Loucy (cell line): ENCODE measurements at regions not wholly inside any gene's neighbourhood (a gene's known extent, or its start where the extent isn't known, plus 50 kb on each side); places are given as distances from the start of the nearest gene placed in this dataset.
"Not testable (repeated sequence)": the region's sequence is repeated elsewhere in the genome, so short reads cannot be mapped to it uniquely, and the experiment has no call there.

Experiments
- H2AFZ ChIP-seq: fragments of 200-600 bp; sonication (generic); 2 replicates; pipeline ENCODE4 v1.6.0; 2016; ENCODE audit warnings: antibody characterized with exemption, mild to moderate bottlenecking, low read length, moderate library complexity
- H3F3A ChIP-seq: fragments of 200-600 bp; 2 replicates; pipeline ENCODE4 v1.6.0; 2016; ENCODE audit warnings: antibody characterized with exemption, low read depth, mild to moderate bottlenecking
- H3K27me3 ChIP-seq: fragments of 200-600 bp; sonication (generic); 2 replicates; pipeline ENCODE4 v1.6.1; 2014; ENCODE audit warnings: low read length, mild to moderate bottlenecking; ENCODE audit not compliant: insufficient read depth, poor library complexity, severe bottlenecking
- H3K36me3 ChIP-seq: fragments of 200-600 bp; sonication (generic); 2 replicates; pipeline ENCODE4 v1.6.1; 2016; ENCODE audit warnings: low read length; ENCODE audit not compliant: insufficient read depth
- H3K4me1 ChIP-seq: fragments of 200-600 bp; sonication (generic); 2 replicates; pipeline ENCODE4 v1.5.1; 2014; ENCODE audit warnings: low read length, mild to moderate bottlenecking; ENCODE audit not compliant: insufficient read depth, poor library complexity, severe bottlenecking
- H3K4me2 ChIP-seq: fragments of 200-600 bp; sonication (generic); 2 replicates; pipeline ENCODE4 v1.6.0; 2014; ENCODE audit warnings: antibody characterized with exemption, low read length, low read depth, mild to moderate bottlenecking; ENCODE audit not compliant: poor library complexity, severe bottlenecking
- H3K4me3 ChIP-seq: fragments of 200-600 bp; sonication (generic); 2 replicates; pipeline ENCODE4 v1.5.1; 2014; ENCODE audit warnings: low read length, mild to moderate bottlenecking, mixed read lengths; ENCODE audit not compliant: poor library complexity, severe bottlenecking
- H3K79me2 ChIP-seq: fragments of 200-600 bp; sonication (generic); 2 replicates; pipeline ENCODE4 v1.6.1; 2014; ENCODE audit warnings: low read length; ENCODE audit not compliant: insufficient read depth
- H3K9ac ChIP-seq: fragments of 200-600 bp; sonication (generic); 2 replicates; pipeline ENCODE4 v1.6.0; 2014; ENCODE audit warnings: mild to moderate bottlenecking, low read depth, low read length, moderate library complexity; ENCODE audit not compliant: poor library complexity, severe bottlenecking
- H3K9me2 ChIP-seq: fragments of 200-600 bp; sonication (generic); replicated peaks from 2 replicates; pipeline ENCODE4 v1.6.1; 2016; ENCODE audit warnings: low read depth, low read length, mixed read lengths
- H3K9me3 ChIP-seq: fragments of 200-600 bp; sonication (generic); 2 replicates; pipeline ENCODE4 v1.6.1; 2014; ENCODE audit warnings: mild to moderate bottlenecking, antibody characterized with exemption, low read length, low read depth; ENCODE audit not compliant: insufficient read depth
- H4K20me1 ChIP-seq: fragments of 200-600 bp; sonication (generic); 2 replicates; pipeline ENCODE4 v1.6.0; 2014; ENCODE audit warnings: antibody characterized with exemption, low read length, mild to moderate bottlenecking; ENCODE audit not compliant: insufficient read depth, poor library complexity, severe bottlenecking
- EZH2phosphoT487 ChIP-seq: fragments of 200-600 bp; IDR thresholded peaks from 2 replicates; pipeline ENCODE4 v1.6.1; 2018; ENCODE audit warnings: antibody characterized with exemption, mild to moderate bottlenecking, moderate library complexity, borderline replicate concordance
- TF ChIP-seq, protein P1 (sequence below): fragments of 200-600 bp; sonication (generic); conservative IDR thresholded peaks from 2 replicates; pipeline ENCODE4 v1.5.1; 2014; ENCODE audit warnings: mild to moderate bottlenecking, antibody characterized with exemption, low read length

DNA sequence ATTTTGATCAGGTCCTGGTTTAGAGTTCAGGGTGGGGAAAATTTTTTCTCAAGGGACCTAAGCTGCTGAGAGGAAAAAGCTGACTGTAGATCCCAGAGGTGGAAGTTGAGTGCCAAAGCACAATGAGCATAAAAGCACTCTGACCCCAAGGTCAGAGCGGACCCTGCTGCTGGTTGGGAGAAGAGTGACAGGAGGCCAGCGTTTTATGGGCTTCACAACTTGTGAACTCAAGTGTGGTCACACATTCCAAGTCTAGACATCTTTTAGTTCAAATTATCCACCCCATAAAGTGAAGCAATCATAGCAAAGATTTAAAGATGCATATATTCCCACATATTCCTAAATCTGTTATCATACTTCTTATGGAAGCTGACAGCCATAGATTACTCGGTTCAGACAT lies 220.3 kb downstream of the CHIC2 start:
- Histone ChIP-seq H3K4me2 (no peak overlapping the region), H3K4me3 (no peak overlapping the region), H3K79me2 (no peaks in the 10 kb centered on the region), H3F3A (no peaks in the 10 kb centered on the region), H3K4me1 (no peaks in the 10 kb centered on the region), H3K9ac (no peak overlapping the region), H3K36me3 (no peaks in the 10 kb centered on the region), H3K27me3 (no peaks in the 10 kb centered on the region), H4K20me1 (no peaks in the 10 kb centered on the region), H3K9me3 (no peaks in the 10 kb centered on the region), H2AFZ (no peak overlapping the region), H3K9me2 (no peaks in the 10 kb centered on the region)
- no peak for TF ChIP-seq EZH2phosphoT487
- TF ChIP-seq, protein P1, sequence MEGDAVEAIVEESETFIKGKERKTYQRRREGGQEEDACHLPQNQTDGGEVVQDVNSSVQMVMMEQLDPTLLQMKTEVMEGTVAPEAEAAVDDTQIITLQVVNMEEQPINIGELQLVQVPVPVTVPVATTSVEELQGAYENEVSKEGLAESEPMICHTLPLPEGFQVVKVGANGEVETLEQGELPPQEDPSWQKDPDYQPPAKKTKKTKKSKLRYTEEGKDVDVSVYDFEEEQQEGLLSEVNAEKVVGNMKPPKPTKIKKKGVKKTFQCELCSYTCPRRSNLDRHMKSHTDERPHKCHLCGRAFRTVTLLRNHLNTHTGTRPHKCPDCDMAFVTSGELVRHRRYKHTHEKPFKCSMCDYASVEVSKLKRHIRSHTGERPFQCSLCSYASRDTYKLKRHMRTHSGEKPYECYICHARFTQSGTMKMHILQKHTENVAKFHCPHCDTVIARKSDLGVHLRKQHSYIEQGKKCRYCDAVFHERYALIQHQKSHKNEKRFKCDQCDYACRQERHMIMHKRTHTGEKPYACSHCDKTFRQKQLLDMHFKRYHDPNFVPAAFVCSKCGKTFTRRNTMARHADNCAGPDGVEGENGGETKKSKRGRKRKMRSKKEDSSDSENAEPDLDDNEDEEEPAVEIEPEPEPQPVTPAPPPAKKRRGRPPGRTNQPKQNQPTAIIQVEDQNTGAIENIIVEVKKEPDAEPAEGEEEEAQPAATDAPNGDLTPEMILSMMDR, result no peak

DNA sequence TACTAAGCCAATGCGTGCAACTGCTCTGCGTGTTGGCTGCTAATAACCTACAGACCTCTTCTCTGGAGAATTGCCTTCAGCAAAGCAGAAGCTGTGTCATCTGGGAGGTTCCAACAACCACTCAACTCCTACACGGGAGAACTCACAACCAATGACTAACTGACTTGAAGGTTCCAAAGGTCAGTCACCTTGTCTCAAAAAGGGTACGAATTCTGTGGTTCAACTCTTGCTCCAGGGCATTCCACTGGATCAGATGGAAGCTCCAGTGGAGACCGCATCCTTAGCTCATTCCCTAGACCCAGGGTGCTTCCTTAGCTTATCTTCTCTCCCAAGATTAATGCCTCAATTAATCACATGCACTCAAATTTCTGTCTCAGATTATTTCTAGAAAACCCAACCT lies 222.7 kb downstream of the CHIC2 start:
- Histone ChIP-seq H3K9me3 (no peaks in the 10 kb centered on the region), H3K4me2 (no peak overlapping the region), H3K4me1 (no peaks in the 10 kb centered on the region), H3K79me2 (no peaks in the 10 kb centered on the region), H4K20me1 (no peaks in the 10 kb centered on the region), H3K9ac (no peak overlapping the region), H3K4me3 (no peak overlapping the region), H3F3A (no peaks in the 10 kb centered on the region), H2AFZ (no peak overlapping the region), H3K27me3 (no peaks in the 10 kb centered on the region), H3K9me2 (no peaks in the 10 kb centered on the region), H3K36me3 (no peaks in the 10 kb centered on the region)
- TF ChIP-seq, protein P1, result no peak

DNA sequence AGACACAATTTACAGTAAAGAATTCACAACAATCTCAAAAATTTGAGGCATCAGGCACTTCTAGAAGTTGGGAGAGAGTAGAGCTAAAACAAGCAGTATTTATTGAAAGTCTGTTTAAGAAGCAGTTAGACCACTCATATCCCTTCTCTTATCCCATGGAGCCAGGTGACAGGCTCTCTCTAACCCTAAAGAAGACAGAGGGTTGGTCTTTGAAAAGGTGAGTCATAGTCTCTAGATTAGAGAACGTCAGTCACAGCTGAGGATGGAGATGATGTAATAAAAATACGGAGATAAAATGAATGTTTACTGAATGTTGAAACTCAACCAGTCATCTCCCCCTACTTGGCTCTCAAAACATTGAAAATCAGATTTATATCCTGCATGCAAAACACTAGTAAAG lies 223.8 kb downstream of the CHIC2 start:
- no peaks in the 10 kb centered on the region for H3K4me1 ChIP-seq
- H3K4me3 ChIP-seq, result no peak overlapping the region
- no peaks in the 10 kb centered on the region for H3K79me2 ChIP-seq
- no peak overlapping the region for H2AFZ ChIP-seq
- H3K36me3 ChIP-seq, result no peaks in the 10 kb centered on the region
- TF ChIP-seq, protein P1, result no peak
- no peak for TF ChIP-seq EZH2phosphoT487
- H3K4me2 ChIP-seq, result no peak overlapping the region
- no peaks in the 10 kb centered on the region for H3K9me3 ChIP-seq
- H3K9me2 ChIP-seq, result no peaks in the 10 kb centered on the region
- no peaks in the 10 kb centered on the region for H4K20me1 ChIP-seq
- H3K27me3 ChIP-seq, result no peaks in the 10 kb centered on the region
- H3K9ac ChIP-seq, result no peak overlapping the region
- H3F3A ChIP-seq, result no peaks in the 10 kb centered on the region

DNA sequence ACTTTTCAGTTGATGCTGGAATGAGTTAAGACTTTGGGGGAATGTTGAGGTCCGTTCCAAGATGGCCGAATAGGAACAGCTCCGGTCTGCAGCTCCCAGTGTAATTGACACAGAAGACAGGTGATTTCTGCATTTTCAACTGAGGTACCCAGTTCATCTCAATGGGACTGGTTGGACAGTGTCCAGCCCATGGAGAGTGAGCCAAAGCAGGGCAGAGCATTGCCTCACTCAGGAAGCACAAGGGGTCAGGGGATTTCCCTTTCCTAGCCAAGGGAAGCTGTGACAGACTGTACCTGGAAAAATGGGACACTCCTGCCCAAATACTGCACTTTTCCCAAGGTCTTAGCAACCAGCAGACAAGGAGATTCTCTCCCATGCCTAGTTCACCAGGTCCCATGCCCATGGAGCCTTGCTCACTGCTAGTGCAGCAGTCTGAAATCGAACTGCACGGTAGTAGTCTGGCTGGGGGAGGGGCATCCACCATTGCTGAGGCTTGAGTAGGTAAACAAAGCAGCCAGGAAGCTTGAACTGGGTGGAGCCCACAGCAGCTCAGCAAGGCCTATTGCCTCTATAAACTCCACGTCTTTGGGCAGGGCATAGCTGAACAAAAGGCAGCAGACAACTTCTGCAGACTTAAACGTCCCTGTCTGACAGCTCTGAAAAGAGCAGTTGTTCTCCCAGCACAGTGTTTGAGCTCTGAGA lies 231.0 kb downstream of the CHIC2 start:
- H3K79me2 ChIP-seq, H3K4me3 ChIP-seq, H3K9ac ChIP-seq, H3K36me3 ChIP-seq, H3F3A ChIP-seq, H3K4me1 ChIP-seq, H4K20me1 ChIP-seq, H2AFZ ChIP-seq, H3K9me2 ChIP-seq, H3K4me2 ChIP-seq, H3K27me3 ChIP-seq: not testable (repeated sequence)
- H3K9me3 ChIP-seq, result peaks cover 19% of the 10 kb centered on the region; the same call in 1 of the 2 replicates
